GM18873 (cell line): ENCODE measurements at regions not wholly inside any gene's neighbourhood (a gene's known extent, or its start where the extent isn't known, plus 50 kb on each side); places are given as distances from the start of the nearest gene placed in this dataset.

ENCODE experiments used
- ATAC-seq: cut with Tn5 transposase; IDR thresholded peaks from one replicate; pipeline ENCODE4 v1.9.1; 2021; ENCODE audit warnings: mild to moderate bottlenecking, moderate library complexity, moderate number of reproducible peaks; ENCODE audit not compliant: unreplicated experiment, low FRiP score

DNA sequence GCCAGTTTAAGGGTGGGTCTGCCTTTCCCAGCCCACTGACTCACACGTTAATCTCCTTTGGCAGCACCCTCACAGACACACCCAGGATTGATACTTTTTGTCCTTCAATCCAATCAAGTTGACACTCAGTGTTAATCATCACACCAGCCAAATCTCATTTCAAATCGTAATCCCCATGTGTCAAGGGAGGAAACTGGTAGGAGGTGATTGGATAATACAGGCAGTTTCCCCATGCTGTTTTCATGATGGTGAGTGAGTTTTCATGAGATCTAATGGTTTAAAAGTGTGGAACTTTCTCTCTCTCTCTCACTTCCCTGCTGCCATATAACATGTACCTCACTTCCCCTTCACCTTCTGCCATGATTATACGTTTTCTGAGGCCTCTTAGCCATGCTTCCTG lies 647.2 kb upstream of the FRG1 start:
- no peak for ATAC-seq

DNA sequence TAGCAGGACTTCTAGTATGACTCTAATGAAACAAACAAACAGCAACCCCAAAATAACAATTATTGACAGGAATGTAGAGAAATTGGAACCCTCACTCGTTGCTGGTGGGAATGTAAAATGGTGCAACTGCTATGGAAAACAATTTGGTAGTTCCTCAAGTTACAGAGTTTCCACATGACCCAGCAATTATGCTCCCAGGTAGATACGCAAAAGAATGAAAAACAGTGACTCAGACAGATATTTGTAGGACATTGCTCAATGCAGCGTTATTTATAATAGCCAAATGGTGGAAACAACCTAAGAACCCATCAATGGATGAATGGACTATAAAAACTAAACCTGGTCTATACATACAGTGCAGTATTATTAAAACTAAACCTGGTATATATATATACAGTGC lies 646.1 kb upstream of the FRG1 start:
- no peak for ATAC-seq

DNA sequence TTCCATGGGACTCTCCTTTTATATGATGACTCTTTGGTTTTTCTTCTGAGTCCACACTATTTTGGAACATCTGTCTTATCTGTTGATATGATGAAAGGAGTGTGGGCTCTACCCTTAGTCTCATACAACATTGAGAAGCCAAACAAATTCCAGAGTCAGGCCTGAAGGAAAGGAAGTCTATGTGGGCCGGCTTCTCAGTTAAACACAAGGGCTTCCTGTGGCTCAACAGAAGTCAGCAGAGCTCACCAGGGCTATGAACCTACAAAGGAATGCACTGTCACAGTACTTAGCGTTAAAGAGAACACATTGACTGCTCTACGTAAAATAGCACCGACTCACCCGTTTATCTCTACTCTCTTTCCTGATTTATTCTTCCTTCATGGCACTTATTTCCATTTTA lies 641.0 kb upstream of the FRG1 start:
- ATAC-seq, result no peak

DNA sequence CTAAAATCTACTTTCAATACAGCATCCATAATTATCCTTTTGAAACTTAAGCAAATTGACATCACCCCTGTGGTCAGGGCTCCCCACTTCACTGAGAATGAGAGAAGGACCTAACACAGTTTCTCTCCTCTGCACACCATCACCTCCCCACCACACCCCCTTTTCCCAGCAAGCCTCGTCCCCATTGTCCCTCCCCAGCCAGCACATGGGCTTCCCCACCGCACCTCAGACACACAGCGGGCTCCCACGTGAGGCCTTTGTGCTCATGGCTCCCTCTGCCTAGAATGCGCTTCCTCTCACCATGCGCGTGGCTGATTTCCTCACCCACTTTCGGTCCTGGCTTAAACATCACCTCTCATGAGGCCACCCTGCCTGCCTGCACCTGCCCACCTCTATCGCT lies 639.0 kb upstream of the FRG1 start:
- ATAC-seq, result no peak

DNA sequence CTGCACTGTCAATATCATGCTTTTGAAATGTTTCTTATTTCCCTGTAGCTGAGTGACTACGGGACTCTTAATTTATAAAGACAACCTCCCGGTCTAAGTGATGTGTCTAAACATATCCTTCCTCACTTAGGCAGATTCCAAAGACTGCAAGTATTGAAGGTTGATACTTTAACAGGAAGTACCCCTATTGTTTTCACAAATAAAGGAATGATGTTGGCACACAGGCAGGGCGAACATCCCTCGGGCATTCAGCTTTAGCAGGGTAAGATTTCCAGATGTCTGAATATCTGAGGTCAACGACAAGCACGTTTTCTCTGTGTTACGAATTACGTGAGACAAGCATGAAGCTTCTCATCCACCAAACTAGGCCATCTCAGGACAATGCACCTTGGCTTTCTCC lies 638.0 kb upstream of the FRG1 start:
- no peak for ATAC-seq

DNA sequence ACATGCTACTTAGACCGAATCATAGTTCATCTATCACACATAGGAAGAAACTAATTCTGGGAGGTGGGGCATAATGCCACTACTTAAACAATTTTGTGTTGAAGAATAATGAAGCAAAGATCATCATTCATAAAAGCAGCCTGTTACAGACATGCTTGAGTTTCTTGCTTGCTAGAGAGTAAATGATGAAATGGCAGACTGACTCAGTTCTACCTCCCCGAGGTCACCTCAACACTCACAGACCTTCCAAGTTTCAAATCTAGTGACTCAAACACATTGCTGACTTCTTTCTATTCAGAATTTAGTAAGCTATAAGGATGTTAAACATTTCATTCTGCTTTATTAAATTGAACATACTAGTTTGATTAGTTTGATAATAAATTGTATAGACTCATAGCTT lies 636.5 kb upstream of the FRG1 start:
- ATAC-seq, result no peak

DNA sequence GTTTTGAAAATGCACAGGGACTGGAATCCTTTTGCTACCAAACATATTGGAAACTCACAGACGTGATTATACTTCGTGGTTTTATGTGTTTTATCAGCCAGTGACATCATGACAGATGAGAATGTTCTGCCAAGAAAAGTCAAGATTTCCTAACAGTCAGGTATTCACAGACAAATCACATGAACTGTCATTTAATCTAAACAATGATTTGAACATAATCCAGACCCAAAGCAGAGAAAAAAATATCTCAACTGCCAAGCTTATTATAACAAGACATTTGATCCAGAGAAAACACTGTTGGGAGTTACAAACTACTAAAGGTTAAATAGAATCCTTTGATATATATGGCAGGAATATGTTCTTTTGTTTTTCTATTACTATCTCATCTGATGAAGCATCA lies 635.9 kb upstream of the FRG1 start:
- no peak for ATAC-seq

DNA sequence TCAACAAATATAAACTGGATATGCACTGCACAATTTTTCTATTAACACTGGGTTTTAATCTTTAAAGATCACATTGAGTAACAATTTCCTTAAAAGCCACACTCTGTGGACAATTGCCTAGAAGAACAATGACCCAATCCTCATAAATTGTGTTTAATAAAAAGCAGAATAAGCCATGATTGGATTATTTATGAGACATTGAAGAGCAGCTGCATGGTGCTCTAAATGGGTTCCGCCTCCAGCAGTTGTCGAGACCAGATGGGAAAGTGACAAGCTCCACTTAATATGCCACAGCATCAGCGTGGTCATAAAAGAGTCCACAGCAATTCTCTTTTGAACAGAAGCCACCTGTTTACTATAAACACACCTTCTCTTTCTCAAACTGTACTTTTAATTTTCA lies 635.2 kb upstream of the FRG1 start:
- ATAC-seq, result no peak

DNA sequence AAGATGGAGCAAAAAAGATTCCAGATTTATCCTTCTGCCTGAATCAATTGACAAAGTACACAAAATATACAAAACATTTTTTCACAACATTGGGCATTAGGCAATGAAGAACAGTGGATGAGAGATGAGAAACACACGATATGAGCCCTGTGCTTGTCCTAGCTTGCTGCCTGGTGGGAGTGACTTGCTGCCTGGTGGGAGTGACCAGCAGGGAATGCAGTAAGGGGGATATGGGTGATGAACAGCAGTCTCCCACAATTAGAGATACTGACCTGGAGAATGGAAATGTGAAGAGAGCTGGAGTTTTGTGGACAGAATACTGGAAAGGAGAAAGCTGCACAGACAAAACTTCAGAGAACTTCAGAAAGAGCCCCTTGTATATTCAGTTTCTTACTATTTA lies 629.4 kb upstream of the FRG1 start:
- ATAC-seq, result no peak

DNA sequence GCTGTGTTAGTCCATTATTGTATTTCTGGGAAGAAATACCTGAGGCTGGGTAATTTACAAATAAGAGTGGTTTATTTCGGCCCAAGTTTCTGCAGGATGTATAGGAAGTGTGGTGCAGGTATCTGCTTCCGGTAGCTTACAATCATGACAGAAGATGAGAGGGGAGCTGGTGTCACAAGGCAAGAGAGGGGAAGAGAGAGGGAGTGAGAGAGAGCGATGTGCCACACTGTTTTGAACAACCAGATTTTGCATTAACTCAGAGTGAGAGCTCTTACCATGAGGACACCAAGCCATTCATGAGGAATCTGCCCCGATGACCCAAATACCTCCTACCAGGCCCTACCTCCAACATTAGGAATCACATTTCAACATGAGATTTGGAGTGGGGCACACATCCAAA lies 627.6 kb upstream of the FRG1 start:
- no peak for ATAC-seq

DNA sequence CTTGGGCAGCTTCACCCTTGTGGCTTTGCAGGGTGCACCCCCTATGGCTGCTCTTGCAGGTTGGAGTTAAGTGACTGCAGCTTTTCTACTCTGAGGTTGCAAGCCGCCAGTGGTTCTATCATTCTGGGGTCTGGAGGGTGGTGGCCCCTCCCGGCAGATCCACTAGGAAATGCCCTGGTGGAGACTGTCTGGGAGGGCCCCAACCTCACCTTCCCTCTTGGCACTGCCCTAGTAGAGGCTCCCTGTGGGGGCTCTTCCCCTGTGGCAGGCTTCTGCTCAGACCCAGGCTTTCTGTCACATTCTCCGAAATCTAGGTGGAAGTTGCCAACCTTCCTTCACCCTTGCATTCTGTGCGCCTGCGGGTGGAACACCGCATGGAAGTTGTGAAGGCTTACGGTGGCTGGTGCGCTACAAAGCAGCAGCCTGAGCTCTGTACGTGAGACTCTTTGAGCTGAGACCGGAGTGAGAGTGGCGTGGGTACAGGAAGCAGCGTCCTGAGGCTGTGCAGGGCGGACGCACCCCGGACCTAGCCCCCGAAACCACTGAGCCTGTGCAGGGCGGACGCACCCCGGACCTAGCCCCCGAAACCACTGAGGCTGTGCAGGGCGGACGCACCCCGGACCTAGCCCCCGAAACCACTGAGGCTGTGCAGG lies 626.7 kb upstream of the FRG1 start:
- ATAC-seq, result no peak

DNA sequence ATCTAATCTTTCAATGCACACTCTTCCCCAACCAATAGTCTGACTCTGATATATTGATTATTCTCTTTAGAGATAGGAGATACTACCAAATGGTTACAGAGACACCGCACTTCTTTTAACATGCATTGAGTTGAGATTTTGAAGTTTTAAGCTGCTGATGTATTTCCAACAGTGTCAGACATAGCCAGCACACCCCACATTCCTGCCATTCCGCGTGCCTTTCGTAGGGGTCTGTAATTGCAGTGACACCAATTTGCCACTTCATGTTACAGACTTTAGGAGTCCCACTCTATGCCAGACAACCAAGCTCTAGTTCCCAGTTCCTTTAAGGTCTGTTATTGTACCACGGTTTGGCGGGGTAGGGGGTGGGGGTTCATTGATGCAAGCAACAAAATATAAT lies 618.2 kb upstream of the FRG1 start:
- no peak for ATAC-seq

DNA sequence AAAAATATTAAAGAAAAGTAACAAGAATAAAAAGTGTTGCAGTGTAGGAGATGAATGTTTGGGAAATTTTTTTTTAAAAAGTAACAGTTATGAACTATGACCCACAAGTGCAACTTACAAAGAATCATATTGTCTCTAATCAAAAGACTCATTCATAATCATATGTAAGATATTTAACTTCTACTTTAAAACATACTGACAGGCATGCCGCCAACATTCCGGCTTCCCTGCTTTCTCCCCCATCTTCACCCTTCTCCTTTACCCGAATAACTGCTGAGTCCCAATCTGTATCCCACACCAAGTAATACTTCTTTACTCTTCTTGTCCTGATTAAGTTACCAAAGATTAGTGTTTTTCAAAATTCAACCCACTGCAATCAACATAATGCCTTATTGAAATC lies 598.8 kb upstream of the FRG1 start:
- no peak for ATAC-seq

DNA sequence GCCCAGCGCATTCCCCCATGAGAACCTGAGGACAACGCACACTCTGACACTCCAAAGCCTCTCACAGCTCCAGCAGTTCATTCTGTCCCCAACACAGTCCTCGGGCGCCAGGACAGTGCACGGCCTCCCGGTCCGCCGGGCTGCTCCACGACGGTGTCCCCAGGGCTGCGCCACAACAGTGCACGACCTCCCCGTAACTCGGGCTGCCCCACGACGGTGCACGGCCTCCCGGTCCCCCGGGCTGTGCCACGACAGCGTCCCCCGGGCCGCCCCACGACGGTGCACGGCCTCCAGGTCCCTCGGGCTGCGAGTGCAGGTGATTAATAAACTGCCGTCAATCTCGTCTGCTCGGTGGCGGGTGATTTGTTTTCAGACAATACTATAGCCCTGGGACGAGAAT lies 585.1 kb upstream of the FRG1 start:
- no peak for ATAC-seq

DNA sequence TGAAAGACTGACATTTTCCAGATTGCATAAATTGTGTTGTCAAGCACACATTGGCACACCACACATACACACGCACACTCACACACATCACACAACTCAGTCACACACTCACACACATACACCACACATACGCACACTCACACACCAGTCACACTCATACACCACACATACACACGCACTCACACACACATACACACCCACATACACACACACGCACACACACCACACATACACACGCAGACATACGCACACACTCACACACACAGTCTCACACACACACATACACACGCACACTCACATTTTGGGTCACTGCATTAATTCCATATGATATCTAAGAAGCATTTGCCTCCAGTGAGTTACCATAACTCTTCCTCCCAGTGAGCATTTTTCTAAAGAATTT lies 578.3 kb upstream of the FRG1 start:
- no peak for ATAC-seq

DNA sequence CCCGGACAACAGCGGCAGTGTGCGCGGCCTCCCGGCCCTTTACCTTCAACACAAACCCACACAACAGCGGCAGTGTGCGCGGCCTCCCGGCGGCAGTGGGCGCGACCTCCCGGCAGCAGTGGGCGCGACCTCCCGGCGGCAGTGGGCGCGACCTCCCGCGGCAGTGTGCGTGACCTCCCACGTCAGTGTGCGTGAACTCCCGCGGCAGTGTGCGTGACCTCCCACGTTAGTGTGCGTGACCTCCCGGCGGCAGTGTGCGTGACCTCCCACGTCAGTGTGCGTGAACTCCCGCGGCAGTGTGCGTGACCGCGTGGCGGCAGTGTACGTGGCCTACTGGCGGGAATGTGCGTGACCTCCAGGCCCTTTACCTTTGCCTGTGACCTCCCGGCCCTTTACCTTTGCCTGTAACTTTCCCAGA lies 576.6 kb upstream of the FRG1 start:
- no peak for ATAC-seq

DNA sequence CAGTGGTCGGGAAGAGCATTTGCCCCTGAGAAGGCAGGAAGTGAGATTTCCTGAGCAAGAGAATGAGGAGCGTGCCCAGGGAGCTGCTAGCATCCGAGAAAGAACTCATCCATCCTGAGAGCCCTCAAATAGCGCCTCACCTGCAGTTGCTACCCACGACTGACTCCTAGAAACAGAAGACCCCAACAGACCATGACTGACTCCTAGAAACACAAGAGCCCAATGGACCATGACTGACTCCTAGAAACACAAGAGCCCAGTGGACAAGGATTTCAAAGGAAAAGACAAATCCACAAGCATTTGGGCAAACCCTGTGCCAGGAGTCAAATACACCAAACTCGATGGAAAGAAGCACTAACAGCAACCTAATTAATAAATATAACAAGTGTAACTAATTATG lies 575.2 kb upstream of the FRG1 start:
- ATAC-seq, result no peak

DNA sequence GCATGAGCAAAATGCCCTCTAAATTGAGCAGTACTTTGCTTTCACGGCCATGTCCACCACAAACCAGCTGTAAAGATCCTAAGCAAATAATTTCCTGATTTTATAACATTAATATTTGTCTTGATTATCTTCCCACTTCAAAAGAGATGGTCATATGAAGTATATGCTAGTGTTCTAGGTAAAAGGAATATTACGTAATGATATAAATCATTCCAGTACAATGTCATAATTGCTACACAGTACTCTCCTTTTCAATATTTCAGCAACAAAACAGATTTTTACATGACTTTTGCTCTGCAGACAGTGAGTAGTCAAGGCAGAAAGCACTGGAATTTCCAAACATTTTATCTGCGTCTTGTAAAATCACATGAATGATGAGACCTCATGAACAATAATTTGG lies 572.8 kb upstream of the FRG1 start:
- no peak for ATAC-seq

DNA sequence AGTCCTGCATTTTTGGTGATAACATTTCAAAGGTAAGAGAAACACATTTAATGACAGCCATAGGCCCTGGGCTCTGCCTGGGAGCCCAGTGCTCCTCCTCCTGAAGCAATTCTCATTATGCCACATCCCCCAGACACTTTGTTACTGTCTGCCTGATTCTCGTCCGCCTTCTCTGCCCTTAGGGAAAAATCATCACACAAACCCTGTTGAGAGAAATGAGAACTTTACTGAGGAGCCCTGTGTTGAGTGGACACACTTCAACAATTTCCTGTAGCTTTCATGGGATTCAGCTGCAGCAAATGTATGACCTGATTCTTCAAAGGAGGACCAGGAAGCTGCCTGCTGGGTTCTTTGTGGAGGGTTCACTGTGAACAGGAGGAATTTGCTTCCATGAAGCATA lies 566.5 kb upstream of the FRG1 start:
- no peak for ATAC-seq

DNA sequence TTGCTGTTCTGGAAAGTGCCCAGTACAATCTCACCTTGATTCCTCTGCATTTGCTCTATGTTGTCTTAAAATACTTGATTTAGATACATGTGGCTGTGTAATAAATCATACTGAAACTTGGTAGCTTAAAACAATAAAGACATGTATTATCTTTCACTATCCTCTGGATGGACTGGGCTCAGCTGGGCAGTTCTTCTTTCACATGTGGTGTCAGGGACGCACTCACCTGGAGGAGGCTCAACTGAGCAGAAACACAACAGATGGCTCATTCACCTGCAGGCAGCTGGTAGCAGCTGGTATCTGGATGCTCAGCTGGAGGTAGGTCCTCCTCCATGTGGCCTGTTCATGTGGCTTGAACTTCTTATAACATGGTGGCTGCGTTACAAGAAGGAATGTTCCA lies 563.8 kb upstream of the FRG1 start:
- no peak for ATAC-seq

DNA sequence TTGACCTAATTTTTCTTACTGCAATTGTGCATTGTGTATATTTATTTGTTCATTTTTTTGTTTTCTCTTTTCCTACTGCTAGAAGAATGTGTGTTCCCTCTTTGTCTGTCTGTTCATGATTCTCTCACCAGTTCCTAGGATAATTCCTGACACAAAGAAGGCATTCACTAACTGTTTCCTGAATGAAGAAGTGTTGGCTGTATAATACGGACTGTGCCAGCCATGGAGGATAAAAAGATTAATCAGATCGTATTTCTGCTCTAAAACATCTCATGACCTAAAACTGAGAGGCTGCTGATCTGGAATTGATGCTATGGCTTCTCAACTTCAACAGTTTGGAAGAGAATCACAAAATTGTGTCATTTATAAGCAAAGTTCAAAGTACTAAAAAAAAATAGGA lies 563.1 kb upstream of the FRG1 start:
- ATAC-seq, result no peak

DNA sequence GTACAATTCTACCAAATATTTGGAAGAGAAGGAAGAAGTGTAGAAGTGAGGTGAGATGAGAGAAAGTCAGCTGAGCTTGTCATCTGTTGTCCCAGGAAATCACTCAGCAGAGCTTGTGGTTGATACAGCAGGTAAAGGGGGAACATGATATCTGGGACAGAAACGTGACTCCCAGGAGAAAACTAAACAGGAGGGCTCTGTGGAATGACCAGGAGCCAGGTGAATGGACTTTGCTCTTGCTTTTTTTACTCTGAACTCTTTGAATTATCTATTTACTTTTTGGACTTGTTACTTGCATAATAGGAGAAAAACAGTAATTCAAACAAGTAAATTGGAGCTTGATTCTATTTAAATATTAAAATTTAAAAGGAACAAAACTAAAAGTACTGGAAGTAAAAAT lies 555.6 kb upstream of the FRG1 start:
- ATAC-seq, result no peak

DNA sequence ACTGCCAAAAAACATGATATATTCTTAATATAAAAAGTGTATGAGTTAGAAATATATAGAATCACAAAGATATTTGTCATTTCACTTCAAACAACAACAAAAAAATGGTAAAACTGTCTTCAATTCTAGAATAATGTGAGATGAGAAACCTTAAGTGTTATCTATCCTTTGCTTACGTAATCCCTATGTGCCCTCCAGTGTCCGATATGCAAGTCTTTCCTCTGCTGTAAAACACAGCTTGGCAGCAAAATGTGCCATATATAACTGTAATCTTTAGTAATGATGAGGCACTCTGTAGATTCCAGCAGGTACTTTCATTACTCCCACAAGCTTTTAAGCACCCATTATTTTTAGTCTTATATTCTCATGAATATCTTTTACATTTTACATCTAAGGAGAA lies 555.1 kb upstream of the FRG1 start:
- ATAC-seq, result no peak
